ENCODE measurements at regions not wholly inside any gene's neighbourhood (a gene's known extent, or its start where the extent isn't known, plus 50 kb on each side); places are given as distances from the start of the nearest gene placed in this dataset.
"Not testable (repeated sequence)": the region's sequence is repeated elsewhere in the genome, so short reads cannot be mapped to it uniquely, and the experiment has no call there.

- Histone ChIP-seq H3K27me3 (ENCODE audit: insufficient read depth, low read depth) (no peaks in the 10 kb centered on the region), H3K4me3 (IDR thresholded peaks at IDR 0.05; ENCODE audit: insufficient read depth, low read depth, low read length) (no peak overlapping the region), H3K4me1 (ENCODE audit: low read depth, poor library complexity, severe bottlenecking) (no peaks in the 10 kb centered on the region), H3K4me2 (no peak overlapping the region), H3K9ac (no peak overlapping the region), H4K20me1 (ENCODE audit: insufficient read depth) (no peaks in the 10 kb centered on the region), H3K27ac (no peak overlapping the region), H3K36me3 (ENCODE audit: insufficient read depth) (no peaks in the 10 kb centered on the region), H3K79me2 (ENCODE audit: insufficient read depth, low read depth) (no peaks in the 10 kb centered on the region), H2AFZ (ENCODE audit: low read depth) (no peak overlapping the region)
- TF ChIP-seq CTCF (conservative IDR thresholded peaks at IDR 0.05; ENCODE audit: low read depth, low read length), result no peak
Observed at GRCh38 chr17:16853661-16854320, 118.1 kb downstream of the TNFRSF13B start.

- H3K4me1 ChIP-seq (ENCODE audit: low read depth, poor library complexity, severe bottlenecking); H3K4me3 ChIP-seq (IDR thresholded peaks at IDR 0.05; ENCODE audit: insufficient read depth, low read depth, low read length); H3K27me3 ChIP-seq (ENCODE audit: insufficient read depth, low read depth); H2AFZ ChIP-seq (ENCODE audit: low read depth); H4K20me1 ChIP-seq (ENCODE audit: insufficient read depth); H3K27ac ChIP-seq; H3K36me3 ChIP-seq (ENCODE audit: insufficient read depth); H3K4me2 ChIP-seq; H3K79me2 ChIP-seq (ENCODE audit: insufficient read depth, low read depth); H3K9ac ChIP-seq: not testable (repeated sequence)
Observed at GRCh38 chr17:16849861-16850260, 122.1 kb downstream of the TNFRSF13B start.

- H3K4me1 ChIP-seq (ENCODE audit: low read depth, poor library complexity, severe bottlenecking); H3K27me3 ChIP-seq (ENCODE audit: insufficient read depth, low read depth); H3K79me2 ChIP-seq (ENCODE audit: insufficient read depth, low read depth); H2AFZ ChIP-seq (ENCODE audit: low read depth); H4K20me1 ChIP-seq (ENCODE audit: insufficient read depth); H3K4me3 ChIP-seq (IDR thresholded peaks at IDR 0.05; ENCODE audit: insufficient read depth, low read depth, low read length); H3K9ac ChIP-seq; H3K36me3 ChIP-seq (ENCODE audit: insufficient read depth); H3K4me2 ChIP-seq; H3K27ac ChIP-seq: not testable (repeated sequence)
Observed at GRCh38 chr17:16848997-16849396, 122.9 kb downstream of the TNFRSF13B start.

GRCh38 chr17:16845098-16845497 is 126.8 kb downstream of the TNFRSF13B start:
- not testable (repeated sequence) for H3K79me2 ChIP-seq (ENCODE audit: insufficient read depth, low read depth); H3K27ac ChIP-seq; H3K4me3 ChIP-seq (IDR thresholded peaks at IDR 0.05; ENCODE audit: insufficient read depth, low read depth, low read length); H4K20me1 ChIP-seq (ENCODE audit: insufficient read depth); H3K9ac ChIP-seq; H3K4me2 ChIP-seq; H3K27me3 ChIP-seq (ENCODE audit: insufficient read depth, low read depth); H3K4me1 ChIP-seq (ENCODE audit: low read depth, poor library complexity, severe bottlenecking); H3K36me3 ChIP-seq (ENCODE audit: insufficient read depth); H2AFZ ChIP-seq (ENCODE audit: low read depth)

GRCh38 chr17:16844669-16845068 is 127.2 kb downstream of the TNFRSF13B start:
- not testable (repeated sequence) for H3K9ac ChIP-seq; H3K36me3 ChIP-seq (ENCODE audit: insufficient read depth); H4K20me1 ChIP-seq (ENCODE audit: insufficient read depth); H3K4me3 ChIP-seq (IDR thresholded peaks at IDR 0.05; ENCODE audit: insufficient read depth, low read depth, low read length); H3K4me1 ChIP-seq (ENCODE audit: low read depth, poor library complexity, severe bottlenecking); H3K79me2 ChIP-seq (ENCODE audit: insufficient read depth, low read depth); H2AFZ ChIP-seq (ENCODE audit: low read depth); H3K4me2 ChIP-seq; H3K27me3 ChIP-seq (ENCODE audit: insufficient read depth, low read depth); H3K27ac ChIP-seq

- H3K4me3 ChIP-seq (IDR thresholded peaks at IDR 0.05; ENCODE audit: insufficient read depth, low read depth, low read length); H3K4me2 ChIP-seq; H3K27ac ChIP-seq; H3K27me3 ChIP-seq (ENCODE audit: insufficient read depth, low read depth); H3K4me1 ChIP-seq (ENCODE audit: low read depth, poor library complexity, severe bottlenecking); H3K36me3 ChIP-seq (ENCODE audit: insufficient read depth); H3K79me2 ChIP-seq (ENCODE audit: insufficient read depth, low read depth); H4K20me1 ChIP-seq (ENCODE audit: insufficient read depth); H2AFZ ChIP-seq (ENCODE audit: low read depth); H3K9ac ChIP-seq: not testable (repeated sequence)
Observed at GRCh38 chr17:16843511-16843910, 128.4 kb downstream of the TNFRSF13B start.

GRCh38 chr17:16842346-16842745 is 129.6 kb downstream of the TNFRSF13B start:
- not testable (repeated sequence) for H2AFZ ChIP-seq (ENCODE audit: low read depth); H3K4me3 ChIP-seq (IDR thresholded peaks at IDR 0.05; ENCODE audit: insufficient read depth, low read depth, low read length); H4K20me1 ChIP-seq (ENCODE audit: insufficient read depth); H3K27me3 ChIP-seq (ENCODE audit: insufficient read depth, low read depth); H3K9ac ChIP-seq; H3K4me2 ChIP-seq; H3K4me1 ChIP-seq (ENCODE audit: low read depth, poor library complexity, severe bottlenecking); H3K79me2 ChIP-seq (ENCODE audit: insufficient read depth, low read depth); H3K27ac ChIP-seq; H3K36me3 ChIP-seq (ENCODE audit: insufficient read depth)

- H3K27ac ChIP-seq; H3K4me1 ChIP-seq (ENCODE audit: low read depth, poor library complexity, severe bottlenecking); H3K4me2 ChIP-seq; H4K20me1 ChIP-seq (ENCODE audit: insufficient read depth); H3K79me2 ChIP-seq (ENCODE audit: insufficient read depth, low read depth); H3K27me3 ChIP-seq (ENCODE audit: insufficient read depth, low read depth); H2AFZ ChIP-seq (ENCODE audit: low read depth); H3K4me3 ChIP-seq (IDR thresholded peaks at IDR 0.05; ENCODE audit: insufficient read depth, low read depth, low read length); H3K9ac ChIP-seq; H3K36me3 ChIP-seq (ENCODE audit: insufficient read depth): not testable (repeated sequence)
Observed at GRCh38 chr17:16841896-16842295, 130.0 kb downstream of the TNFRSF13B start.

- not testable (repeated sequence) for H2AFZ ChIP-seq (ENCODE audit: low read depth); H3K9ac ChIP-seq; H3K4me3 ChIP-seq (IDR thresholded peaks at IDR 0.05; ENCODE audit: insufficient read depth, low read depth, low read length); H3K27me3 ChIP-seq (ENCODE audit: insufficient read depth, low read depth); H3K36me3 ChIP-seq (ENCODE audit: insufficient read depth); H3K27ac ChIP-seq; H3K4me1 ChIP-seq (ENCODE audit: low read depth, poor library complexity, severe bottlenecking); H4K20me1 ChIP-seq (ENCODE audit: insufficient read depth); H3K4me2 ChIP-seq; H3K79me2 ChIP-seq (ENCODE audit: insufficient read depth, low read depth)
Observed at GRCh38 chr17:16840219-16840618, 131.7 kb downstream of the TNFRSF13B start.

Data from KMS-11 (cell line).